T-helper 9 cell (primary cell): ENCODE measurements at regions not wholly inside any gene's neighbourhood (a gene's known extent, or its start where the extent isn't known, plus 50 kb on each side); places are given as distances from the start of the nearest gene placed in this dataset.

Experiments
- DNase-seq: peaks from one replicate; pipeline ENCODE4 v3.0.0-alpha.2; 2020

DNA sequence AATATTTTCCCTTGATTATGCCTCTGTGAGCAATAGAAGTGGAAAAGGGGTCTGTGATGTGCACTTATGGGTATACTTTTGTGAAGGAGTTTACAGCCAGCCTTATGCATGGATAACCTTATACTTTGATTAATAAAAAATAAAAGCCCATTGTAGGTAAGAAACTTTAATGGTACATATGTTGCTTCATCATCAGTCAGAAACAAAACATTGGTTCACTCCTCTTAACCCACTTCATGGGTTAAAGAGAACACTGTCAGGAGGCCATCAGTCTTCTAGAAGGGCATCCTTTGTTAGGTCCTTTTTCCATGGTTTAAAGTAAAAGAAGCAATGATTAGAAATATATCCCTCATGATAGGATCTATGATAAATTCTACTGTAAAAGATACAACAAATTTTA lies 952.1 kb upstream of the MIR17HG start:
- no peak for DNase-seq

DNA sequence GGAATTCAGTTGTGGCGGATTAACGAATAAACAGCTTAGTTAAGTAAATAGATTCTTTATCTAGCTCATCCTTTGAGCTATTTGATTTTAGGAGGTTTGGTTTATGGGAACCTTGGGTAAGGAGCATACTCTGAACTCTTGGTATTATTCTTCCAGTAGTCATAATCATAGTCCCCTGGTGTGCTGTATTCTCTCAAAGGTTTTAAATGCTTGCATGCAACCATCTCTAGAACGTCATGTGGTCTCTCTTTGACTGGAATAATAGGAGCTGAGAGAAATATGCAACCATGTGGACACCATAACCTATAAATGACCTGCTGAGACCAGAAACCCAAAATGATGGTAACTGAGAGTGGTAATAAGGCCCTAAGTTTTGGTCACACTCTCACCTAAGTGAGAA lies 951.6 kb upstream of the MIR17HG start:
- no peak for DNase-seq

DNA sequence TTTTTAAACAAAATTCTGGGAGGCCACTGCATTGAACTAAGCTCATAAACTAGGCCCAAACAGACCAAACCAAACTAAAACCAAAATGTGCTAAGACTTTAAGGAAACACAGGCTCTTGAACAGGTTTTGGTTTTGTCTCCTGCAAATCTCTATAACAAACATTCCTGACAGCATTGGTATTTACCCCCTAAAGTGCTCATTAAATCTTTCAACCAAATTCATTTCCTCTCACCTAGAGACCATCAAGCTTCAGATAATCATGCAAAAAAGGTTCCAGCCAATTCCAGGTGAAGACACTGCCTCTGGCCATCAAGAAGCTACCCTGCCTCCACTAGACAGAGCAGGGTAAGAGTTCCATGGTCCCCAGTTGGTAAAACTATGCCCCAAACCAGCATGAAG lies 951.2 kb upstream of the MIR17HG start:
- DNase-seq = no peak

DNA sequence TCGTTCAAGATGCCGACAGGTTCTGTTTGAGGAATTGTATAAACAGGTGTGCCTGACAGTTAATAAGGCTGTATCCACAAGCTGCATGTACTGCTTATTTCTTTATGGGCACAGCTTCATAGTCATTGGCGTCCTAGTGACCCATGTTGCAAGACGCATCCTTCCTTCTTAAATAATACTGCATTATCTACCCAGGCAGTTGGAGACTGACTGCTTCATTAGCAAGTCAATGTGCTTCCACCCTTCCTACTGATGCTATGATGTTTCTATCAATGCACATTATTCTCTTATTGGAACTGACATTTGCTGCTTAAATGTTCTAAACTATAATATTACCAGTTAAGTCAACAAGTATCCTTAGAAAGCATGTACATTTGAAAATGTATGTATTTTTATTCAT lies 950.0 kb upstream of the MIR17HG start:
- no peak for DNase-seq

- DNase-seq = no peak
These were observed 947.1 kb upstream of the MIR17HG start for GRCh38 chr13:90400372-90400771.

- no peak for DNase-seq
These were observed 946.3 kb upstream of the MIR17HG start for GRCh38 chr13:90401150-90401549.

DNA sequence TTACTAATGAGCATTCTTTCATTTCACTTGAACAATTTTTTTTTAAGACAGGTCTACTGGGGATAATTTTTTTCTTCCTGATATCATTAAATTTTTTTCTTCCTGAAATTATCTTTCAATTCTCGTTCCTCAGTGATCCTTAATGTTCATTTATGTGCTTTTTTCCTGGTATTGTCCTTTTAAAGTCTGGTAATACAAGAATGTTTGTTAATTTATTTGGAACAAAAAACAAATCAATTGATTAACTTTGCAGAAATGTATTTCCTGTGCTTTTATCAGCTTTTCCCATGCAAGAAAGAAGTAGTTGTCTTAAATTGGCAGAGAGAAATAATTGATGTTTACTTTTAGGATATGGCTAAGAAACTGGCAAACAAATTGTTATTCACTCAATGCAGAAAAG lies 945.4 kb upstream of the MIR17HG start:
- DNase-seq = no peak

DNA sequence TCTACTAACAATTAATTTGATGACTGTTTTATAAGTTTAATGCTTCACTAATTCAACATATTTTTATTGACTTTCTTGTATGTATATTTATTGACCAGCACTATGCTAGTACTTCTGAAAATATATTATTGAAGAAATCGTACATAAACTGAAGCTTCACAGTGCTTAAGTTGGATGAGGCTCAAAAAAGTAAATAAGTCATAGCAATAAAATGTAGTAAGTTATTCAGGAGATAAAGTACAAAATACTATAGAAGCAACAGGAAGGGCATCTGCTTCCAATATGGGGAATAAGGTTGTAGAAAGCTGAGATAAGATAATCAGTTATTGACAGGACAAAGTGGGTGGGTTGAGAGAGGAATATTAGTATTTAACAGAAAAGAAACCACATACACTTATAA lies 944.9 kb upstream of the MIR17HG start:
- no peak for DNase-seq

- DNase-seq = no peak
These were observed 944.0 kb upstream of the MIR17HG start for GRCh38 chr13:90403330-90404082.

DNA sequence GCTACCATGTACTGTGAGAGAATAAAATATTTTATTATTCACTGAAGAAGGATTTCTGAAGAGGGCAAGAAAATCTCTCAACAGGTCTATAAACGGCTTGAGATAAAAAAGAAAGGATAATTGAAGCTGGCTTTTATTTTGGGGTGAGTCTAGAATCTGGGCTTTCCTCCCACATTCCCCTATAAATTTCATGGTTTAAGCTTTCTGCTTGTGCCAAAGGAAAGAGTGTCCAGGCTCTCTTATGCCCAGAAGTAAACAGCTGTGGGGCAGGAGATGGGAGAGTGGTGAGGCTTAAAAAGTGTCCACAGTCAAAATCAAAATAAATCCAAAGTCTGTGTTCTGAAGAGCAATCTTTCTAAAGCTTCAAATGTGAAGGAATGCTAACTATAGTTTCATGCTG lies 942.2 kb upstream of the MIR17HG start:
- no peak for DNase-seq

DNA sequence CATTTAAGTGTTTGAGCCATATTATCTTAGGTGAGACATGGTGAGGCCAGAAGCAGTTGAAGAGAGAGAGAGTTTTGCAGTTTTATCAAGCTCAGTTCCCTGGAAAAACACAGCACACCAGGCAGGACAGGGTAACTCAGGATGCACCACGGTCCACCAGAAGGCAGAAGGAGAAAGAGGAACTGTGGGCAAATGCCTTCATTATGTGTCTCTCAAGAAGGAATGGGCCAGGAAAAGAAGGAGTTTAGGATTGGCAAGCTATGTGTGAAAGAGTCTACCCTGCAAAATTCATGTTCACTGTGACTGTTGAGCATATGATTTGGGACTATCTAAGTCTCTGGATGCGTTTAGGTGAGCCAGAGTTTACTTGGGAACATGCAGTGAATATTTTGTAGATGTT lies 934.5 kb upstream of the MIR17HG start:
- DNase-seq = no peak

DNA sequence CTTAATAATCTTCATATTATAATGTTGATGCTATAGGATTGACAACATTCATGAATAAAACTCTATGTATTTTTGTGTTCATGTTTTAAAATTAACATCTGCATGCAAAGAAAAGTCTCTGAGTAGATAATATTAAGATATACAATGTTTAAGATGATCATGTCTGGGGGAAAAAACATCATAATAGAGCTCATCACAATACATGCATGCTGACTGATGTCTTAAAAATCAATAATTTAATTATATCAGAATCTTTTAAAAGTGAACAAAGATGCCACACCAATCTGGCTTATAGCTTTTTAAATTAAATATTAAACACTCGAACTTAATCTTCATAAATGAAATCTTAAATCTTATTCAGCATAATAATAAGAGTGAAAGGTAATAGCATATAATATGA lies 933.9 kb upstream of the MIR17HG start:
- DNase-seq = no peak

GRCh38 chr13:90414691-90415596 lies 932.5 kb upstream of the MIR17HG start:
- no peak for DNase-seq

DNA sequence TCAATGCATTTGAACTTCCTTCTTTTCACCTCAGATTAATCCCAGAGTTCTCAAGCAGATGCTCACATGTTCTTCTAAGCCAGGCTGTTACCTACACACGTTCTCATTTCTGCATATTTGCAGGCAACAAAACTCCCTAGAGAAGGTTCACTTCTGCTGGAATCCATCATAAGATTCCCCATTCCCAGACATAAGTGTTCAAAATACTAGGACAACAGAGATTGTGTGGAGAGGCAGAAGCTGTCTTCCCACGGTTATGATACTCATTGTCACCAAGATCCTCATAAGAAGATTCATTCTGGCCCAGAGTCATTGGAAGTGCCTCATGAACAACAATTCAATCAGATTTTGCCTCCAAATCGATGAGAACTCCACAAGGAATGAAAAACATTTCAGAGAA lies 931.6 kb upstream of the MIR17HG start:
- DNase-seq = no peak

GRCh38 chr13:90416519-90416918 lies 931.0 kb upstream of the MIR17HG start:
- DNase-seq = no peak

GRCh38 chr13:90416938-90417337 lies 930.5 kb upstream of the MIR17HG start:
- no peak for DNase-seq

- no peak for DNase-seq
These were observed 926.8 kb upstream of the MIR17HG start for GRCh38 chr13:90420683-90421082.

DNA sequence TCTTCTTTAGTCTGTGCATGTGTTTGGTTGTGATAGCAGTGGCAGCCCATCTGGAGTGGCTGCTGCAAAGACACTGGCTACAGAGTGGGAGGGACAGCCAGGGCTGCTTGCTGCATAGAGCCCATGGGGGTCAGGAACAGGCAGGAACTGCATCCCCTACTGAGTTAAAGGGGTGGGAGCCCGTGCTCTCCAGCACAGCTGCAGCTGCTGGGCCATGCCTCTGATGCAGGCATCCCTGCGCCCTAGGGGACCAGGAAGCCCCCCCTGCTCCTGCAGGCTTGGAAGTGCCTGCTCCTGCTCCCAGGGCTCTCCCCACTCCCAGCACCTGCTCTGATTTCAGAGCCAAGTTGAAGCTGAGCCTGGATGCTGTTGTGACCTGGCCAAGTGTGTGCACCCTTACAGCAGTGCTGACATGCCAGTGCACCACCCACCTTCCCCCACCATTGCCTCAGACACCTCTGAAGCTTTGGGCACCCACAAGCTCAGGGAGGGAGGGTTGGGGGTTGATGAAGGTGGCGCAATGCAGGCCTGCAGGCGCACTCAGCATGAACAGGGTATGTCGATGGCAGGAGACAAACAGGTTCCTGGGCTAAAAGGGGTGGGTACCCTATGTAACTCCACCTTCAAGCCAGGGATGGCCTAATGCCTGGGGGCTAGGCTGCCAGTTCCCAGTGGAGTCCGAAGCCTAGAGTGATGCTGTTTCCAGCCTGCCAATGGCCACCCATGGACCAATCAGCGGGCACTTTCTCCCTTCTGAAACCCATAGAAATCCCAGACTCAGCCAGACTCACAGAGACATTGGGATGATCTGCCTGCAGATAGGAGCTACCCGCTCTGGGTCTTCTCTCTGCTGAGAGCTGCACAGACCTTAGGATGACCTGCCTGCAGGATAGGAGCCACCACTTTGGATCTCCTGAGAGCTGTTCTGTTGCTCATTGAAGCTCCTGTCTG lies 919.9 kb upstream of the MIR17HG start:
- no peak for DNase-seq

GRCh38 chr13:90428522-90429210 lies 918.8 kb upstream of the MIR17HG start:
- DNase-seq = no peak

GRCh38 chr13:90430127-90430526 lies 917.4 kb upstream of the MIR17HG start:
- no peak for DNase-seq

DNA sequence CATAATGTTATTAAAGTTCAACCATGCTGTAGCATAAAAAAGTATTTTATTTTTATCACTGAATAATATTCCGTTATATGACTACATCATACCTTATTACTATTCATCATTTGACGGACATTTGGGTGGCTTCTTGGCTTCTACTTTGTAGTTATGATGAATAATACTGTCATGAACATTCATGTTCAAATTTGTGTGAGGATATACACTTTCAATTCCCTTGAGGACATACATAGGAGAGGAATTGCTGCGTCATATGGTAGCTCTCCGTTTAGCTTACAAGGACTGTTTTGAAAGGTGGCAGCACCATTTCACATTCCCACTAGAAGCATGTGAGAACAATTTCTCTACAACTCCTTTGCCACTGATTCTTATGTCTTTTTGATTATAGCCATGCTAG lies 910.8 kb upstream of the MIR17HG start:
- DNase-seq = no peak

- DNase-seq = no peak
These were observed 908.9 kb upstream of the MIR17HG start for GRCh38 chr13:90438576-90438975.
